ENCODE measurements at regions not wholly inside any gene's neighbourhood (a gene's known extent, or its start where the extent isn't known, plus 50 kb on each side); places are given as distances from the start of the nearest gene placed in this dataset.

DNA sequence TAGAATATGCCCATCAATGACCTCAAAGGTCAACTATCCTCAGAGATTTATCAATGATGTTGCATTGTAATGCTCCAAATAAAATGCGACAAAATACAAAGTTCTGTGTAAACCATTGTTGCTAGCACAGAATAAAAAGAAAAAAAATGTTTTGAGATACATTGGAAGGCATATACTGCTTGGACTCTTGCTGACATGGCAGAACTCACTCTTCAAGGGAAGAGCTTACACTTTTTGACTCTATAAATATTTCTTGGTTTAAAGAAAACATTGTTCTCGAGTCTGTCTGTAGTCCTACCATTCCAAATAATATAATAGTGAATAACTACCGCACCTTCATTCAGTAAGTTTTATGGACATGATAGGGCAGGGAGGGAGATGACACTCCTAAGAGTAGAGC, 178.7 kb upstream of the RSPO3 start:
- H3K27me3 ChIP-seq (ENCODE audit: control insufficient read depth, insufficient read depth, low read length): no peaks in the 10 kb centered on the region
- TF ChIP-seq EZH2 (IDR thresholded peaks at IDR 0.05; ENCODE audit: low read length, missing control alignments): no peak
- no peak for DNase-seq (ENCODE audit: low read depth in 2 of 2)

DNA sequence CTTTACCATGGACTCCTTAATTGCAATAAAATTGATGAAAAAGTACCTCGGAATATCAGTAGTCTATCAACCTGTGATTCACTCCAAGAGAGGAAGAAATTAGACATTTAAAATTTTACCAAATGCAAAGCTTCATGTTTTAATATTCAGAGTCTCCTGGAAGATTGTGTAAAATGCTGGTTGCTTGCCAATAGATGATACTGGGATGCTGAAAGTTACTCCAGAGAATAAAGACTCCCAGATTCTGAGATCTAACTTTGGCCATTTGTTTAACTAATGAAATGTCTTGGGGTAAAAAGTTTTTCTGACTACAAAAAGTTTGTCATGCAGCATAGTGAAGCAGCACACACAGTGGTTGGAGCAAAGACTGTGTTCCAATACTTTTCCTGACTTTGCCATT, 176.7 kb upstream of the RSPO3 start:
- Histone ChIP-seq H3K36me3 (ENCODE audit: control insufficient read depth, insufficient read depth, low read length) (no peaks in the 10 kb centered on the region), H4K20me1 (ENCODE audit: control insufficient read depth, extremely low read depth, insufficient read depth, low read length) (no peaks in the 10 kb centered on the region), H3K9ac (ENCODE audit: insufficient read depth, low read length) (no peak overlapping the region), H3K9me3 (ENCODE audit: control insufficient read depth, insufficient read depth, low read depth, low read length) (no peaks in the 10 kb centered on the region), H3K4me3 (replicated peaks in 1 of 4; ENCODE audit: control extremely low read depth in 1 of 4, insufficient read depth in 1 of 4, low read depth in 3 of 4, low read length in 4 of 4) (no peak overlapping the region), H3K27me3 (ENCODE audit: control insufficient read depth, insufficient read depth, low read length) (no peaks in the 10 kb centered on the region), H3K27ac (ENCODE audit: insufficient read depth, low read length) (no peak overlapping the region), H3K79me2 (ENCODE audit: control insufficient read depth, insufficient read depth, low read length) (no peaks in the 10 kb centered on the region), H3K4me1 (ENCODE audit: control insufficient read depth, extremely low read depth, insufficient read depth, low read length) (no peaks in the 10 kb centered on the region), H3K4me2 (ENCODE audit: extremely low read depth, insufficient read depth, low read length) (no peak overlapping the region), H2AFZ (ENCODE audit: low read length) (no peak overlapping the region)
- no peak for DNase-seq (ENCODE audit: low read depth in 2 of 2)
- TF ChIP-seq, protein P1, sequence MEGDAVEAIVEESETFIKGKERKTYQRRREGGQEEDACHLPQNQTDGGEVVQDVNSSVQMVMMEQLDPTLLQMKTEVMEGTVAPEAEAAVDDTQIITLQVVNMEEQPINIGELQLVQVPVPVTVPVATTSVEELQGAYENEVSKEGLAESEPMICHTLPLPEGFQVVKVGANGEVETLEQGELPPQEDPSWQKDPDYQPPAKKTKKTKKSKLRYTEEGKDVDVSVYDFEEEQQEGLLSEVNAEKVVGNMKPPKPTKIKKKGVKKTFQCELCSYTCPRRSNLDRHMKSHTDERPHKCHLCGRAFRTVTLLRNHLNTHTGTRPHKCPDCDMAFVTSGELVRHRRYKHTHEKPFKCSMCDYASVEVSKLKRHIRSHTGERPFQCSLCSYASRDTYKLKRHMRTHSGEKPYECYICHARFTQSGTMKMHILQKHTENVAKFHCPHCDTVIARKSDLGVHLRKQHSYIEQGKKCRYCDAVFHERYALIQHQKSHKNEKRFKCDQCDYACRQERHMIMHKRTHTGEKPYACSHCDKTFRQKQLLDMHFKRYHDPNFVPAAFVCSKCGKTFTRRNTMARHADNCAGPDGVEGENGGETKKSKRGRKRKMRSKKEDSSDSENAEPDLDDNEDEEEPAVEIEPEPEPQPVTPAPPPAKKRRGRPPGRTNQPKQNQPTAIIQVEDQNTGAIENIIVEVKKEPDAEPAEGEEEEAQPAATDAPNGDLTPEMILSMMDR (conservative IDR thresholded peaks at IDR 0.05 in 1 of 2, IDR thresholded peaks at IDR 0.05 in 1 of 2; ENCODE audit: low read depth in 1 of 2, low read length in 2 of 2): no peak
- no peak for TF ChIP-seq EZH2 (IDR thresholded peaks at IDR 0.05; ENCODE audit: low read length, missing control alignments)

More for the DNA sequence above, 178.7 kb upstream of the RSPO3 start:
- Histone ChIP-seq H3K9ac (ENCODE audit: insufficient read depth, low read length) (no peak overlapping the region), H3K4me3 (replicated peaks in 1 of 4; ENCODE audit: control extremely low read depth in 1 of 4, insufficient read depth in 1 of 4, low read depth in 3 of 4, low read length in 4 of 4) (no peak overlapping the region), H3K79me2 (ENCODE audit: control insufficient read depth, insufficient read depth, low read length) (no peaks in the 10 kb centered on the region), H3K36me3 (ENCODE audit: control insufficient read depth, insufficient read depth, low read length) (no peaks in the 10 kb centered on the region), H3K9me3 (ENCODE audit: control insufficient read depth, insufficient read depth, low read depth, low read length) (no peaks in the 10 kb centered on the region), H3K4me2 (ENCODE audit: extremely low read depth, insufficient read depth, low read length) (no peak overlapping the region), H2AFZ (ENCODE audit: low read length) (no peak overlapping the region), H3K4me1 (ENCODE audit: control insufficient read depth, extremely low read depth, insufficient read depth, low read length) (no peaks in the 10 kb centered on the region), H3K27ac (ENCODE audit: insufficient read depth, low read length) (no peak overlapping the region), H4K20me1 (ENCODE audit: control insufficient read depth, extremely low read depth, insufficient read depth, low read length) (no peaks in the 10 kb centered on the region)

DNA sequence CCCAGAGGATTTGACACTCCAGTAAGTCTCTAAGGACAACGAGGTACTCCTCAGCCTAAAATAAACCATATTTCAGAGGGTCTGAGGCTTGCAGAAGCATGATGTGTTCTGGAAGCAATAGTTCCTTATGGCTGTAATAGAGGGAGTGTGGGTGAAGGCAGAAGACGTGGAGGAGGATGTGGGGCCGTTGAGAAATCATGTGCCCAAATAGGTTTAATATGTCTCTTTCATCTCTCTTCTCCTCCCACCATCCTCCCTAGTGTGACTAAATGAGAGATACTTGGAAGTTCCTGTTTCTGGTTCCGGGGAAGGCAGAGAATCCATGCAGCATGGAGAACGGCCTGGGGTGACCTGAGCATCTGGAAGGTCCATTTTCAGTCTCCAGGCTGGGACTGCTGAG, 174.0 kb upstream of the RSPO3 start:
- no peak for DNase-seq (ENCODE audit: low read depth in 2 of 2)
- H3K4me1 ChIP-seq (ENCODE audit: control insufficient read depth, extremely low read depth, insufficient read depth, low read length): no peaks in the 10 kb centered on the region
- H3K79me2 ChIP-seq (ENCODE audit: control insufficient read depth, insufficient read depth, low read length): no peaks in the 10 kb centered on the region
- H3K9ac ChIP-seq (ENCODE audit: insufficient read depth, low read length): no peak overlapping the region
- H4K20me1 ChIP-seq (ENCODE audit: control insufficient read depth, extremely low read depth, insufficient read depth, low read length): no peaks in the 10 kb centered on the region
- H3K4me2 ChIP-seq (ENCODE audit: extremely low read depth, insufficient read depth, low read length): no peak overlapping the region
- no peak overlapping the region for H3K4me3 ChIP-seq (replicated peaks in 1 of 4; ENCODE audit: control extremely low read depth in 1 of 4, insufficient read depth in 1 of 4, low read depth in 3 of 4, low read length in 4 of 4)
- H3K36me3 ChIP-seq (ENCODE audit: control insufficient read depth, insufficient read depth, low read length): no peaks in the 10 kb centered on the region
- H3K27ac ChIP-seq (ENCODE audit: insufficient read depth, low read length): no peak overlapping the region
- no peaks in the 10 kb centered on the region for H3K27me3 ChIP-seq (ENCODE audit: control insufficient read depth, insufficient read depth, low read length)
- TF ChIP-seq EZH2 (IDR thresholded peaks at IDR 0.05; ENCODE audit: low read length, missing control alignments): no peak
- TF ChIP-seq, protein P1 (conservative IDR thresholded peaks at IDR 0.05 in 1 of 2, IDR thresholded peaks at IDR 0.05 in 1 of 2; ENCODE audit: low read depth in 1 of 2, low read length in 2 of 2): no peak
- no peaks in the 10 kb centered on the region for H3K9me3 ChIP-seq (ENCODE audit: control insufficient read depth, insufficient read depth, low read depth, low read length)
- H2AFZ ChIP-seq (ENCODE audit: low read length): no peak overlapping the region
